Mesendoderm (in vitro differentiated cells): ENCODE measurements at regions not wholly inside any gene's neighbourhood (a gene's known extent, or its start where the extent isn't known, plus 50 kb on each side); places are given as distances from the start of the nearest gene placed in this dataset.

ENCODE experiments used
- DNase-seq: peaks from one replicate; pipeline ENCODE4 v3.0.0; 2013
- H2AK5ac ChIP-seq: 2 replicates; pipeline ENCODE4 v1.6.1; 2013; ENCODE audit warnings: low read length, inconsistent platforms
- H2BK120ac ChIP-seq: 2 replicates; pipeline ENCODE4 v1.6.1; 2013; ENCODE audit warnings: low read depth, mild to moderate bottlenecking, low read length, moderate library complexity, mixed read lengths
- H2BK15ac ChIP-seq: replicated peaks from 2 replicates; pipeline ENCODE4 v1.6.1; 2013; ENCODE audit warnings: low read depth, mild to moderate bottlenecking, moderate library complexity
- H2BK5ac ChIP-seq: 2 replicates; pipeline ENCODE4 v1.6.1; 2013; ENCODE audit warnings: low read length, inconsistent platforms
- H3K18ac ChIP-seq: 2 replicates; pipeline ENCODE4 v1.6.1; 2013; ENCODE audit warnings: mild to moderate bottlenecking, low read length, mixed read lengths
- H3K23ac ChIP-seq: one replicate; pipeline ENCODE4 v1.6.1; 2013; ENCODE audit warnings: low read length
- H3K27ac ChIP-seq: 2 replicates; pipeline ENCODE4 v1.5.1; 2013; ENCODE audit warnings: low read depth, mild to moderate bottlenecking, inconsistent platforms, low read length, moderate library complexity
- H3K27me3 ChIP-seq: 2 replicates; pipeline ENCODE4 v1.6.1; 2013; ENCODE audit warnings: low read length, control low read depth, mild to moderate bottlenecking, inconsistent platforms; ENCODE audit not compliant: insufficient read depth, poor library complexity
- H3K36me3 ChIP-seq: 2 replicates; pipeline ENCODE4 v1.6.1; 2013; ENCODE audit warnings: low read length, inconsistent platforms; ENCODE audit not compliant: control insufficient read depth, insufficient read depth
- H3K4ac ChIP-seq: one replicate; pipeline ENCODE4 v1.6.1; 2013; ENCODE audit warnings: low read depth, mild to moderate bottlenecking, low read length, moderate library complexity
- H3K4me1 ChIP-seq: 2 replicates; pipeline ENCODE4 v1.6.1; 2013; ENCODE audit warnings: low read depth, low read length, inconsistent platforms; ENCODE audit not compliant: control insufficient read depth
- H3K4me2 ChIP-seq: 2 replicates; pipeline ENCODE4 v1.6.1; 2013; ENCODE audit warnings: low read length
- H3K4me3 ChIP-seq: 2 replicates; pipeline ENCODE4 v1.5.1; 2013; ENCODE audit warnings: mild to moderate bottlenecking, low read length
- H3K56ac ChIP-seq: one replicate; pipeline ENCODE4 v1.6.1; 2013; ENCODE audit warnings: low read length
- H3K79me1 ChIP-seq: 2 replicates; pipeline ENCODE4 v1.6.1; 2013; ENCODE audit warnings: low read length, inconsistent platforms
- H3K79me2 ChIP-seq: 2 replicates; pipeline ENCODE4 v1.6.1; 2013; ENCODE audit warnings: mild to moderate bottlenecking, low read length; ENCODE audit not compliant: control insufficient read depth, insufficient read depth
- H3K9ac ChIP-seq: 2 replicates; pipeline ENCODE4 v1.6.1; 2013; ENCODE audit warnings: low read length, inconsistent platforms
- H4K5ac ChIP-seq: one replicate; pipeline ENCODE4 v1.6.1; 2013; ENCODE audit warnings: low read length
- H4K8ac ChIP-seq: one replicate; pipeline ENCODE4 v1.6.1; 2013; ENCODE audit warnings: low read depth, mild to moderate bottlenecking, control low read depth, low read length, moderate library complexity
- WGBS: extraction: QIAGEN DNeasy Blood & Tissue Kit; methylation state at CpG from one replicate; pipeline ENCODE4 v1.1.7; 2013; ENCODE audit warnings: low lambda C conversion rate, missing lambda C conversion rate; ENCODE audit not compliant: insufficient coverage; ENCODE audit errors: extremely low coverage; 5-methylcytosine and 5-hydroxymethylcytosine counted together

GRCh38 chr12:45587877-45588533, 141.5 kb upstream of the ARID2 start:
- H2BK15ac ChIP-seq = no peak overlapping the region
- H3K79me2 ChIP-seq = no peaks in the 10 kb centered on the region
- H3K27ac ChIP-seq = no peak overlapping the region
- no peaks in the 10 kb centered on the region for H3K79me1 ChIP-seq
- no peak overlapping the region for H3K18ac ChIP-seq
- no peak overlapping the region for H3K23ac ChIP-seq
- H4K5ac ChIP-seq = no peak overlapping the region
- H3K4me2 ChIP-seq = no peak overlapping the region
- no peak overlapping the region for H3K56ac ChIP-seq
- no peak overlapping the region for H2BK120ac ChIP-seq
- H3K27me3 ChIP-seq = no peaks in the 10 kb centered on the region
- H3K4ac ChIP-seq = no peak overlapping the region
- no peaks in the 10 kb centered on the region for H3K4me1 ChIP-seq
- no peak for DNase-seq
- H3K36me3 ChIP-seq = no peaks in the 10 kb centered on the region
- H3K4me3 ChIP-seq = no peak overlapping the region
- no peak overlapping the region for H2AK5ac ChIP-seq
- no CpG with 5 or more reads among the region's 3 CpGs for WGBS
- H2BK5ac ChIP-seq = no peak overlapping the region
- no peak overlapping the region for H3K9ac ChIP-seq
- H4K8ac ChIP-seq = no peak overlapping the region

GRCh38 chr12:45590646-45591045, 138.9 kb upstream of the ARID2 start:
- H3K9ac ChIP-seq = no peak overlapping the region
- H2BK15ac ChIP-seq = no peak overlapping the region
- no peak overlapping the region for H2AK5ac ChIP-seq
- H3K79me1 ChIP-seq = no peaks in the 10 kb centered on the region
- no peak overlapping the region for H3K18ac ChIP-seq
- no peak overlapping the region for H2BK120ac ChIP-seq
- H3K4ac ChIP-seq = no peak overlapping the region
- H4K5ac ChIP-seq = no peak overlapping the region
- H3K27me3 ChIP-seq = no peaks in the 10 kb centered on the region
- H3K4me3 ChIP-seq = no peak overlapping the region
- no peaks in the 10 kb centered on the region for H3K4me1 ChIP-seq
- H3K36me3 ChIP-seq = no peaks in the 10 kb centered on the region
- H2BK5ac ChIP-seq = no peak overlapping the region
- no peak for DNase-seq
- H3K23ac ChIP-seq = no peak overlapping the region
- H3K79me2 ChIP-seq = no peaks in the 10 kb centered on the region
- no peak overlapping the region for H3K56ac ChIP-seq
- no peak overlapping the region for H3K4me2 ChIP-seq
- H3K27ac ChIP-seq = no peak overlapping the region
- no peak overlapping the region for H4K8ac ChIP-seq
- no CpG with 5 or more reads among the region's 2 CpGs for WGBS

- H2BK5ac ChIP-seq = no peak overlapping the region
- H3K36me3 ChIP-seq = no peaks in the 10 kb centered on the region
- no peaks in the 10 kb centered on the region for H3K4me1 ChIP-seq
- H2BK120ac ChIP-seq = no peak overlapping the region
- no peak overlapping the region for H3K56ac ChIP-seq
- H3K79me1 ChIP-seq = no peaks in the 10 kb centered on the region
- H3K4me2 ChIP-seq = no peak overlapping the region
- H3K9ac ChIP-seq = no peak overlapping the region
- no peak overlapping the region for H2BK15ac ChIP-seq
- DNase-seq = no peak
- H3K79me2 ChIP-seq = no peaks in the 10 kb centered on the region
- no peak overlapping the region for H3K23ac ChIP-seq
- no peaks in the 10 kb centered on the region for H3K27me3 ChIP-seq
- H3K4me3 ChIP-seq = no peak overlapping the region
- H3K18ac ChIP-seq = no peak overlapping the region
- H3K4ac ChIP-seq = no peak overlapping the region
- H2AK5ac ChIP-seq = no peak overlapping the region
- H3K27ac ChIP-seq = no peak overlapping the region
- H4K5ac ChIP-seq = no peak overlapping the region
- H4K8ac ChIP-seq = no peak overlapping the region
- no CpG with 5 or more reads among the region's 5 CpGs for WGBS
These were observed 137.9 kb upstream of the ARID2 start for GRCh38 chr12:45591635-45592034.

GRCh38 chr12:45596366-45596765, 133.1 kb upstream of the ARID2 start:
- H3K4me1 ChIP-seq = no peaks in the 10 kb centered on the region
- H3K4me2 ChIP-seq = no peak overlapping the region
- no CpG with 5 or more reads among the region's 1 CpG for WGBS
- no peak overlapping the region for H3K56ac ChIP-seq
- no peak overlapping the region for H2BK15ac ChIP-seq
- no peaks in the 10 kb centered on the region for H3K79me1 ChIP-seq
- H2BK5ac ChIP-seq = no peak overlapping the region
- H3K27me3 ChIP-seq = no peaks in the 10 kb centered on the region
- H4K5ac ChIP-seq = no peak overlapping the region
- no peak overlapping the region for H2BK120ac ChIP-seq
- H3K18ac ChIP-seq = no peak overlapping the region
- no peak overlapping the region for H3K23ac ChIP-seq
- DNase-seq = no peak
- no peak overlapping the region for H3K4me3 ChIP-seq
- no peak overlapping the region for H3K27ac ChIP-seq
- no peak overlapping the region for H3K4ac ChIP-seq
- H3K79me2 ChIP-seq = no peaks in the 10 kb centered on the region
- H3K9ac ChIP-seq = no peak overlapping the region
- H3K36me3 ChIP-seq = no peaks in the 10 kb centered on the region
- H2AK5ac ChIP-seq = no peak overlapping the region
- H4K8ac ChIP-seq = no peak overlapping the region

GRCh38 chr12:45598336-45598735, 131.2 kb upstream of the ARID2 start:
- no peak overlapping the region for H3K56ac ChIP-seq
- no CpG with 5 or more reads among the region's 2 CpGs for WGBS
- H3K4me3 ChIP-seq = no peak overlapping the region
- no peaks in the 10 kb centered on the region for H3K27me3 ChIP-seq
- no peak overlapping the region for H2BK15ac ChIP-seq
- no peaks in the 10 kb centered on the region for H3K4me1 ChIP-seq
- H3K4ac ChIP-seq = no peak overlapping the region
- H3K18ac ChIP-seq = no peak overlapping the region
- no peak overlapping the region for H2AK5ac ChIP-seq
- H2BK120ac ChIP-seq = no peak overlapping the region
- no peak for DNase-seq
- no peaks in the 10 kb centered on the region for H3K36me3 ChIP-seq
- no peak overlapping the region for H4K8ac ChIP-seq
- H3K9ac ChIP-seq = no peak overlapping the region
- H3K4me2 ChIP-seq = no peak overlapping the region
- no peak overlapping the region for H3K27ac ChIP-seq
- H3K23ac ChIP-seq = no peak overlapping the region
- no peaks in the 10 kb centered on the region for H3K79me1 ChIP-seq
- H3K79me2 ChIP-seq = no peaks in the 10 kb centered on the region
- H4K5ac ChIP-seq = no peak overlapping the region
- H2BK5ac ChIP-seq = no peak overlapping the region

GRCh38 chr12:45598761-45599160, 130.7 kb upstream of the ARID2 start:
- Histone ChIP-seq H3K9ac (no peak overlapping the region), H2BK15ac (no peak overlapping the region), H2BK5ac (no peak overlapping the region), H3K36me3 (no peaks in the 10 kb centered on the region), H2BK120ac (no peak overlapping the region), H3K4me3 (no peak overlapping the region), H3K79me2 (no peaks in the 10 kb centered on the region), H4K8ac (no peak overlapping the region), H2AK5ac (no peak overlapping the region), H3K23ac (no peak overlapping the region), H4K5ac (no peak overlapping the region), H3K4ac (no peak overlapping the region), H3K79me1 (no peaks in the 10 kb centered on the region), H3K4me2 (no peak overlapping the region), H3K4me1 (no peaks in the 10 kb centered on the region), H3K27ac (no peak overlapping the region), H3K18ac (no peak overlapping the region), H3K27me3 (no peaks in the 10 kb centered on the region), H3K56ac (no peak overlapping the region)
- no CpG with 5 or more reads among the region's 1 CpG for WGBS
- DNase-seq = no peak
